IgD-negative memory B cell (primary cell): ENCODE measurements at regions not wholly inside any gene's neighbourhood (a gene's known extent, or its start where the extent isn't known, plus 50 kb on each side); places are given as distances from the start of the nearest gene placed in this dataset.

Experiments
- H3K27ac Mint-ChIP-seq, 3 donors: one replicate each; pipeline ENCODE4 v1.8.0; 2020 to 2022; ENCODE audit warnings: mild to moderate bottlenecking in 3 of 3, mixed read lengths in 3 of 3, moderate library complexity in 1 of 3
- H3K27me3 Mint-ChIP-seq: one replicate; pipeline ENCODE4 v1.8.0; 2021; ENCODE audit warnings: mixed read lengths
- H3K36me3 Mint-ChIP-seq: one replicate; pipeline ENCODE4 v1.8.0; 2020; ENCODE audit warnings: mild to moderate bottlenecking, mixed read lengths
- H3K4me1 Mint-ChIP-seq, 3 donors: one replicate each; pipeline ENCODE4 v1.8.0; 2020 to 2022; ENCODE audit warnings: mixed read lengths in 3 of 3, mild to moderate bottlenecking in 1 of 3
- H3K4me3 Mint-ChIP-seq, 4 donors: one replicate each; pipeline ENCODE4 v1.8.0; 2020 to 2022; ENCODE audit warnings: mild to moderate bottlenecking in 4 of 4, mixed read lengths in 4 of 4, moderate library complexity in 3 of 4
- H3K9me3 Mint-ChIP-seq, 3 donors: one replicate each; pipeline ENCODE4 v1.8.0; 2020 to 2021; ENCODE audit warnings: mixed read lengths in 3 of 3, mild to moderate bottlenecking in 1 of 3

DNA sequence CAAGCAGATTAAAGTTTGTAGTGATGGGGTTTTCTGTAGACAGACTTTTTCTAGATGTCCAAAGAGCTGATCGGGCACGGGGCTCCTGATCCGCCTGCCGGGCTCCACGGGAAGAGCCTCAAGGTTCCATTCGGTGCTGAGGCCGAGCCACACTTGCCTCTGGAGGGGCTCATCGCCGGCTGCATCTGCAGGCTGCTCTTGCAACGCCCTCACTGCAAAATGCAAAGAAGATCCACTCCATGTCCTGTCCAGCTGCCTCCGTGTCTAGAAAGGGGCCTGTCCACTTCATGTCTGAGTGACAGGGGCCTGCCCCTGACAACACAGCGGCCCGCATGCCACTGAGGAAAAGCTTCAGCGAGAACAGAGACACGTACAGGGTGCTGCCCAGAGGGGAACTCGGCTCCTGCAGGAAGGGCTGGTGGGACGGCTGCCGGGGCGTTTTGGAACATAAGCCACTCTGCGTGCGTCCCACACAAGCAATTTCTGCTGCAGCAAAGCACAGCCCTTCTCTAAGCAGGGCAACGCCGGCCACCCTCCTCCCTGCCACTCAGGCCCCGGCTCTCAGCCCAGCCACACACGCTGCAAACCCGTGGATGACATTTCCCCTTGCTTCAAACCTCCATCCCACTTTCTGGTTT, 53.6 kb upstream of the CTDP1 start:
- Mint-ChIP-seq H3K4me3 (peak overlapping the region; percentile 8 to 92 (median 82)), H3K9me3 (no peaks in the 10 kb centered on the region), H3K27me3 (no peaks in the 10 kb centered on the region), H3K27ac (peak overlapping the region in 2 of 3 donors; percentile 32 to 39), H3K36me3 (peaks cover 2% of the 10 kb centered on the region), H3K4me1 (peaks cover 35 to 42% (median 35%) of the 10 kb centered on the region in 3 donors)

DNA sequence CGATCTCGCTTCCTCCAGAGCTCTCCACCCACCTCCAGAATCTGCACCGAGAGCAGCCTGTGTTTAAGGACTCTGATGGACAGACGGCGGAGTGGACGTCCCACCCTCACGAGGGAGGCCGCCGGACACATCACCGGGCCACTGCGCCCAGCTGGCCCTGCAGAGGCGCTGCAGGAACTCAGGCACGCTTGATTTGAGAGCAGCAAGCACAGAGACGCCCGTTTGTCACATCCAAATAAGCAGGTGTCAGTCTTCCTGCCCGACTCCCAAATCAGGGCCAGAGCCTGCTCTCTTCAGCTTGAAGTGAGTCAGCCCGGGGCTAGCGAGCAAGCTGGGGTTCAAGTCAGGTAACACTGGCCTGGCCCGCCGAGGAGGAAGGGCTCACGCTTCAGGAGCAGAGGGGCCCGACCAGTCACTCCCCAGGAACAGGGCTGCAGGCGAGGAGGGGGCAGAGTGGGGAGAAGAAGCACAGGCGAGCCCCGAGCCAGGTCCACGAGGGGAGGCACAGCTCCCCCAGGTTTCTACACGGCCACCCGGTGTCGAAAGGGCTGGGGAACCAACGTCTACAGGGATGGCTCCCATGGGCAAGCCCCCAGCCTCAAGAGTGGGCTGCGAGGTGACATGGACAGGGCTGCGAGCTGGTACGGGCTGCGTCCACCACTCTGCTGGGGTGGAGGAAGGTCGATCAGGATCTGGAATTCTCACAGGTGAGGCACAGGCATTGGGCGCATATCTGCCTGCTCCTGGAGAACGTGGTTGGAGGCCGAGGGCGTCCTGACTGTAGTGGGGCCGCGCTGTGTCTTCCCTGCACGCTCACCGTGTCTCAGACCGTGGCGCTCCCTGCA, 52.5 kb upstream of the CTDP1 start:
- H3K4me1 Mint-ChIP-seq, result peaks cover 35 to 42% (median 38%) of the 10 kb centered on the region in 3 donors
- H3K36me3 Mint-ChIP-seq, result peaks cover 2% of the 10 kb centered on the region
- no peaks in the 10 kb centered on the region for H3K27me3 Mint-ChIP-seq
- no peaks in the 10 kb centered on the region for H3K9me3 Mint-ChIP-seq
- H3K27ac Mint-ChIP-seq, result peak overlapping the region in 1 of 3 donors; percentile 53
- H3K4me3 Mint-ChIP-seq, result peak overlapping the region; percentile 63 to 85 (median 74)

DNA sequence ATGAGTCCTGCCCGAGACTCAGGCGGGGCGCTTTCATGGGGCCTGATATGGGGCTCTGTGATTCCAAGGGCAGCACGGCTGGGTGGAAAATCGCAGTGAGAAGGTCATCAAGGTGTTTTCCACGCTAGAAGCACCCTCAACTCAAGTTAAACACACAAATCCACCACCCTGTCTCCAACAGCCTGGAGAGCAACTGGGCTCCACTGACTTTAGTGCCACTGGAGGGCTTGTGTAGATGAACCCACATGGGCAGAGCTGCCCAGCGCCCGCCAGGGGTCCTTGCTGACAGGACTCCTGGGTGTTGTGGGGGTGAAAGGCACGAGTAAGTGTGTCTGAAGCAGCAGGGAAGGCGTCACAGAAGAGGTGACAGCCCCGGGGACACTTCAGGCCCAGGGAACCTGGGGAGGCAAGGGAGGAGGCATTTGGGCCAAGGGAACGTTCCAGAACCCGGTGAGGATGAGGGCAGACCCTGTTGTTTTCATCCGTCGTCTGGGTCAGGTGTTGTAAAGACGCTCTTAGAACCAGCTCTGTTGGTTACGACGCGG, 51.8 kb upstream of the CTDP1 start:
- H3K4me1 Mint-ChIP-seq, result peaks cover 35 to 42% (median 39%) of the 10 kb centered on the region in 3 donors
- no peaks in the 10 kb centered on the region for H3K27me3 Mint-ChIP-seq
- no peak overlapping the region for H3K27ac Mint-ChIP-seq
- H3K4me3 Mint-ChIP-seq, result no peak overlapping the region
- peaks cover 2% of the 10 kb centered on the region for H3K36me3 Mint-ChIP-seq
- no peaks in the 10 kb centered on the region for H3K9me3 Mint-ChIP-seq

DNA sequence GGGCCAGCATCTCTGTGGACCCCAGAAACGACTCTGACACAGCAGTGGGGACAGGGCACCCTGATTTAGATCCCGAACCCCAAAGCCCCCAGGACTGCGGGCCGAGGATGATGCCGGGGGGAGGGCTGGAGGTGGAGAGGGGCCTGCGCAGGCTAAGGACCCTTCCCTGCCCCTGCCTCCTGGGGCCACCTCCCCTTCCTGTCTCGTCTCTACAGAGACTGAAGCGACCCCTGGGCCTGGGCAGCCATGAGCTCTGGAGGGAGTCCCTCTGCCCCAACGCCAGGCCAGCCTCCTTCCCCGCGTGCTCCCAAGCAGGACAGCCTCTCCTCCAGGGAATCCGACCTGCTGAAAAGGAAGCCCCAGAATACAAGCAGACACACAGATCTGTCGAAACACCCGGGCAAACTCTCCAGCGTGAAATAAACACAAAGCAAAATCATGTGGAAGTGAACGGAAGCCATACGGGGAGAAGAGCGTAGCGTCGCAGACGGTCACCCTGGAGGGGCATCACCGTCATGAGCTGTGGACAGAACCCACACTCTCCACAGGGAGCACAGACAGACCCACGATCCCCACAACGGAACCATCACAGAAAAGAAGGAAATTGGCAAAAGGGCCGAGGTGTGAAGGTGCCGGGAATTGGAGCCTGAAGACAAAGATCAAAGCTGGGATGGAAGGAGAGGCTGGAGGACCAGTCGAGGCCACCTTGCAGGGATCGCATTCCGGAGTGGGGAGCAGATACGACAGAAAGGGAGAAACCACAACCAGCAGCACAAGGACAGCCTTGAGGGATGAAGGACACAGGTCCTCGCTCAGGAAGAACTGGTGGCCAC, 51.0 kb upstream of the CTDP1 start:
- Mint-ChIP-seq H3K27me3 (no peaks in the 10 kb centered on the region), H3K36me3 (peaks cover 2% of the 10 kb centered on the region), H3K27ac (no peak overlapping the region), H3K4me1 (peaks cover 35 to 39% (median 37%) of the 10 kb centered on the region in 3 donors), H3K4me3 (no peak overlapping the region), H3K9me3 (peaks cover 0 to under 1% (median 0%) of the 10 kb centered on the region in 3 donors)

DNA sequence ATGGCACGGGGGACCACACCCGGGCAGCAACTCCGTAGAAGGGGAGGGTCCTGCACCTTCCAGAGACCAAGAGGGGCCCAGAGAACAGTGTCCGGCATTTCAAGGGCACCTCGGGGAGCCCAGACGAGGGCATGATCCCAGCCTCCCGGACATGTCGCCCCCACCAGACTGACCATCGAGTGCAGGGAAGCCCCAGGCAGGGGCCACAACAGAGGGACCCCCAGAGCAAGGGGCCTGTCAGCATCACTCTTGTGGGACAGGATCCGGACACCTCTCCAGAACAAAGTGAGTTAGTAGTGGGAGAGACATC, 50.4 kb upstream of the CTDP1 start:
- no peak overlapping the region for H3K4me3 Mint-ChIP-seq
- peaks cover 0 to 4% (median 0%) of the 10 kb centered on the region in 3 donors for H3K9me3 Mint-ChIP-seq
- H3K36me3 Mint-ChIP-seq, result peaks cover 2% of the 10 kb centered on the region
- H3K4me1 Mint-ChIP-seq, result peaks cover 30 to 34% (median 32%) of the 10 kb centered on the region in 3 donors
- no peak overlapping the region for H3K27ac Mint-ChIP-seq
- H3K27me3 Mint-ChIP-seq, result no peaks in the 10 kb centered on the region

DNA sequence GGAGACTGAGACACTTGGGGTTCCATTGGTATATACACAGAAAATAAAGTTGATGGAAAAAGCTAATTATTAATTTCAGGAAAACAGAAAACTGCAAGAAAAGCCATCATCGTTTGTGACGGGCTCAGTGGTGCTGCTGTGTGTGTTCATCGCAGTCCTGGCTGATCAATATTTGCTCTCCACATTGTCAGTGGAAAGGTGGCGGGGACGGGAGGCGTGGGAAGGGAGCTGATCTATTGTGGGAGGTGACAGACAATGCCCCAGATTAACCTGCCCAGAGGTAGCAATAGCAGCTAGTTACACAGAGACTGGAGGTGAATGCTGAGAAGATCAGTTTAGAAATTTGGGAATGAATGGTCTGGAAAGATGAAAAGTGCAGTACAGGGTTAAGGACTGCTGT, 50.0 kb upstream of the CTDP1 start:
- Mint-ChIP-seq H3K9me3 (peaks cover 0 to 4% (median 0%) of the 10 kb centered on the region in 3 donors), H3K27ac (no peak overlapping the region), H3K36me3 (peaks cover 2% of the 10 kb centered on the region), H3K4me3 (no peak overlapping the region), H3K27me3 (no peaks in the 10 kb centered on the region), H3K4me1 (peaks cover 26 to 30% (median 28%) of the 10 kb centered on the region in 3 donors)
